DND-41 (cell line): ENCODE measurements at regions not wholly inside any gene's neighbourhood (a gene's known extent, or its start where the extent isn't known, plus 50 kb on each side); places are given as distances from the start of the nearest gene placed in this dataset.

Experiments used
- CTCF ChIP-seq: IDR thresholded peaks from 2 replicates; pipeline ENCODE4 v1.5.1; 2012; ENCODE audit warnings: borderline replicate concordance, low read length, moderate library complexity, mild to moderate bottlenecking; ENCODE audit not compliant: poor library complexity, severe bottlenecking; ENCODE audit errors: extremely low read depth
- EZH2 ChIP-seq: IDR thresholded peaks from 3 replicates; pipeline ENCODE4 v1.6.1; 2012; ENCODE audit warnings: borderline replicate concordance, low read depth, mild to moderate bottlenecking, moderate library complexity, low read length, inconsistent platforms; ENCODE audit not compliant: severe bottlenecking

GRCh38 chr10:44673245-44673983 is 237.7 kb upstream of the TMEM72 start:
- TF ChIP-seq CTCF (no peak), EZH2 (no peak)
